HG02571 (cell line): ENCODE measurements at regions not wholly inside any gene's neighbourhood (a gene's known extent, or its start where the extent isn't known, plus 50 kb on each side); places are given as distances from the start of the nearest gene placed in this dataset.

Experiments used
- ATAC-seq: cut with Tn5 transposase; IDR thresholded peaks from one replicate; pipeline ENCODE4 v1.9.1; 2021; ENCODE audit warnings: mild to moderate bottlenecking, moderate library complexity; ENCODE audit not compliant: unreplicated experiment

GRCh38 chr18:64275593-64276300, 126.9 kb upstream of the LINC00305 start:
- no peak for ATAC-seq

GRCh38 chr18:64273724-64274123, 124.8 kb upstream of the LINC00305 start:
- ATAC-seq: no peak

GRCh38 chr18:64271975-64272659, 123.2 kb upstream of the LINC00305 start:
- ATAC-seq: no peak

DNA sequence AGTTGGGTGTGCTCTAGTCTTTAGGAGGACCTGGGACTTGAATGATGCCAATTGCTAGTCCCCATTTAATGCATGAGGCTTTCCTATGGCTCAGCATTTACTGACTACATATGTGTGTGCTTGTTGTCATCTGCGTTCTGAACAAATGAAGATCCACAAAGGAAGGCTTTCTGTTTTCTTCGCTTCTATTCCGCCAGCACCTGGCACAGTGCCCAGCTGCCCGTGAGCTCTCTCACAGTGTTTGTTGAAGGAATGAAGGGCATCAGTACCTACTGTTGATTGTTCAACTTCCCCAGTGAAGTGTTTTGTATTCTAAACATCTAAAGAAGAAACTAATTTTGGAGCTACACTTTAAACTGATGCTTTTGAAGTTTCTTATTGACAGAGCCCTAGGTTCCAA, 122.4 kb upstream of the LINC00305 start:
- no peak for ATAC-seq

GRCh38 chr18:64270608-64271007, 121.7 kb upstream of the LINC00305 start:
- ATAC-seq: no peak

DNA sequence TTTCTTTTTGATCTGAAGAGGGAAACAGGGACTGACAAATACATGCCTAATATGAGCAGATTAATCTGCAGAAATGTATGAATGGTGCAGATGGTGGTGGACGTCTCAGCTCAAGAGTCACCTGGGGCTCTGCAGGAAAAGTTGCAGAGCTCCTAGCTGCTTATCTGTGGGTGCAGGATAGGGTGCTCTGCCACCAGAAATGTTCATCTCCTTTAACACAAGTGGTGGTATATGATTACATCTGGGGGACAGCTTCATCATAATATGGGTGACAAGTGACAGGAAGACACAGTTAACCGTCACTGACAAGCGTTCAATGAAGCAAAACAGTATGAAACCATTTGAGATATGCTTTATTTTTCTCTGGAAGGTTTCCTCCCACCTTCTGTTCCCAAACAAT, 121.2 kb upstream of the LINC00305 start:
- ATAC-seq: no peak

GRCh38 chr18:64264171-64264570, 115.3 kb upstream of the LINC00305 start:
- no peak for ATAC-seq

DNA sequence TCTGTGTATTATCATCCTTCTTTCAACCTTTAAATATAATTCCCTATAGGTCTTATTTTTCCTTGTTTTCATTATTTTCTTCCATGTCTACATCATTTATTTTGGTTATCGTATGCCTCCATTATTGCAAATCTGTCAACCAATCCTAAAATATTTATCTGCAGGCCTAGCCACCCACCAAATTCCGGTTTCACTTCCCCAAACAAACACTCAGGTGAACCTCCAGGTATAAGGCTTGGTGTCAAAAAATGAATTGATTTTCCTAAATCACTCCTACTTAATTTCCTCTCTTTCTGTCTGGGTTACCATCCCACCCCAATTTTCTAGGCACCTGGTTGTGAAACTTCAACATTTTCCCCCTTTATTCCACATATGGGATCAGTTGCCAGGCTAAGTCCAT, 111.9 kb upstream of the LINC00305 start:
- ATAC-seq: no peak

DNA sequence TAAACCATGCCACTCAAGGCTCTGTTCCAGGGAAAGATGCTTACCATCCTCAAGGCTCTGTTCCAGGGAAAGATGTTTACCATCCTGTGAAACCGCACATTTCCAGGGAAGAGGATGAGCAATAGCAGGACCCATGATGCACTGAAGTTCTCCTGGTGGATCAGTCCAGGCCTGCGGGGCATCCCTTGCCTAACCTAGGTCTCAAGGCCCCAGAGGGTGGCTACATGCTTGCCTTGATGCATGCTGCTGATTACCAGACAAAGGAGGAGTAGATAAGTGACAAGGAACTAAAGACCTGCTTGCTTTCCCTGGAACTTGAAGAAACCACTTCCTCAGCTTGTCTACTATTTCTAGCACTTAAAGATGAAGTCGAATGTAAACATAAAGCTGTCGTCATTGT, 111.0 kb upstream of the LINC00305 start:
- ATAC-seq: no peak

DNA sequence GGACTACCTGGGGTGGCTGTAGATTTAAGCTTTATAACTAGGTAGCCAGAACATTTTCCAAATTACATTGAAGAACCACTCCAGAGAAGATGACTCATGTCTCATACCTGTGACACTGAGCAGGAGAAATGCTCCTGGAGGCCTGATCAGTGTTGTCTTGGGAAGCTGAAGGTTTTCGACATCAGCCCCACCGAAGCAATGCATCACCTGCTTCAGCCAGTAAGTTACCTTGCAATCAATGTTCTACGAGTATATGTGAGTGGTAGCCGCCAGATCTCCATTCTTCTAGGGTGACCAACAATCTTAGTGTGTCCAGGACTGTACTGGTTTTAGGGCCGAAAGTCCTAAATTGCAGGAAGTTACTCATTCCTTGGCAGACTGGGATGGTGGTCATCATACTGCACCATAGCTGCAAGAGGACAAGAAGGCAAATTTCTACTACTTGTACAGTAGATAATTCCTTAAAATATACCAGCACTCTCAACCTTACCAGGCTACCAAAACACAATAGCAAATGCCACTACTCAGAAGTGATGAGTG, 109.3 kb upstream of the LINC00305 start:
- no peak for ATAC-seq

DNA sequence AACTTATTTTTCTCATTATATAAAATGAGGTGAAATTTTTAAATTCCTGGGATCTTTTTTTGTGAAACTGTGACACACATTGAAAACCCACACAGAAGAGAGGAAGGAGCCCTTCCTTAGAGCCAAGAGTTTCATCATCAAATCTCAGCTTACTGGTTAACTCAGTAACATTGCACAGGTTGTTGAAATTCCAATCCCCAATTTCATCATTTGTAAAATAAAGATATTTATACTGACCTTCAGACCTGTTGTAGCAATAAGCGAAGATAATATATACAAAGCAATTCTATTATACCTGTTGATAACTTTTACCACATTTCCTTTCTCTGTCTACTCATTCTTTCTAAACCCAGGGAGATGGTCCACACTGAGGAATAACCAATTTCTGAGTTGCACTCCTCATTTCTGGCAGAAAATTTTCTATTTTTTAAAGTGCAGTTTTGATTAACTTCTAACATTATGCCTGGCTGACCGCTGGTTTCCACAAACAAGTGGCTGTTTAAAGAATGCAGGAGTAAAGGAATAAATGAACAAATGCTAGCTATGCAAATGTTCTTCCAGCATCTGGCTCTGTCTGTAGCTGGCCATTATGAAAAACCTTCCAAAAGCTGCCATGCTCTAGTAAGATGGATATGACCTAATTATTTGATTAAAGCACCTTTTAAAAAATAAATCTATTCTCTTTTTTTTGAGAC, 105.7 kb upstream of the LINC00305 start:
- no peak for ATAC-seq

- no peak for ATAC-seq
Measured at GRCh38 chr18:64253873-64254272, 105.0 kb upstream of the LINC00305 start.

DNA sequence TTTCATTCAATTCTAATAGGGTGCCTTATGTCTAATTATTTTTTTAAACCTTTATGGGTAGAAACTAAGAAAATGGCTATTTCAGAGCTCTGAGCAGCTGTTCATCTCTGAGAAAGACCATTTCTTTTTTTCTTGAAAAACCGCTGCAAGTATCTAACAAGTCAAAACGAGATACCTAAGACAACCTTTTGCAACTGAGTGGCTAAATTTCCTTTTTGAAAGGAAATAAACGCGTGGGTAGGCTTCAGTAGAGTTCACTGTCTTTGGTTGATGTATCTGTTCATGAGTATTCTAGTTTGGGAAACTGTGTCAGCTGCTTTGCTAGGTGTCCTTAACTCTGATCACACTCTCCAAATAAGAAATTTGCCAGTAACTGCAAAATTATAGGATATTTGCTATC, 104.3 kb upstream of the LINC00305 start:
- no peak for ATAC-seq

DNA sequence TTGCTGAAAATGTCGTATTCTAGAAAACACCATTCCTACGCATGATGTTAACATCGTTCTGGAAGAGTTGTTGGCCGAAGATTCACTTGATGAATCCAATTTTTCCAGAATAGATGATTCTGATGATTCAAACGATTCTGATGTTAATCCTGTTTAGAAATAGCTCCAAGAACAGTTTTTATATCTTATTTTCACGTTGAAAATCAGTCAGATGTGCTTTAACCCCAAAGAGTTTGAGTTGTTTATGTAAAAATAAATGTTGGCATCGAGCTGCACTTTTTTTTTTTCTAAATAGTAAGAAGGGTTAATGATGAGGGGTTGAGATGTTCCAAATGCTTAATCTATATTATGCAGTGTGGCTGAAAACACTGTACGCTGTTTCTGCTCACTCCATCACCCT, 99.9 kb upstream of the LINC00305 start:
- ATAC-seq: no peak

DNA sequence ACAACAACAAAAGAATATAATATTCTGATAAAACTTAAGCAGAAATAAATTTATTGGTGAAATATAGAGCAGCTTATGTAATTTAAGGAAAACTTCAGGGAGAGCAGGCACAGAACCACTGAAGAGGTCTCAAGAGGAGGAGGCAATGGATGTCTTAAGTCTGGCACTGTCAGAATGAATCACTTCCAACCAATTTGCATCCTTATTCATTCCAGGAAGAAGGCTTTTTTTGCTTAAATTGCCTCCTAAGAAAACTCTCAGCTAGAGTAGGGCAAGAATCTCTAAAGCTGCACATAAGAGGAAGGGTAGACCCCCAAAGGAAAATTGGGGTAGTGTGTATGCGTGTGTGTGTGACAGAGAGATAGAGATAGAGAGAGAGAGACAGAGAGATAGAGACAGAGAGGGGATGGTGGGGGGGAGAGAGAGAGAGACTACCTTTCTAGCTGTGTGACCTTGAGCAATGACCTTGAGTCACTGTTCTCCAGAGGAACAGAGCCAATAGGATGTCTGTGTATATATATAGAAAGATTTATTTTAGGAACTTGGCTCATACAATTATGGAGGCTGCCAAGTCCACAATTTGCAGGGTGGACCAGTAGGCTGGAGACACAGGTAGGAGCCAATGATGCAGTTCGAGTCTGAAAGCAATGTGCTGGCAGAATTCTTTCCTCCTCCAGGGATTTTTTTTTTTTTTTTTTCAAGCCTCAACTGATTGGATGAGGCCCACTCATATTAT, 96.4 kb upstream of the LINC00305 start:
- ATAC-seq: no peak

DNA sequence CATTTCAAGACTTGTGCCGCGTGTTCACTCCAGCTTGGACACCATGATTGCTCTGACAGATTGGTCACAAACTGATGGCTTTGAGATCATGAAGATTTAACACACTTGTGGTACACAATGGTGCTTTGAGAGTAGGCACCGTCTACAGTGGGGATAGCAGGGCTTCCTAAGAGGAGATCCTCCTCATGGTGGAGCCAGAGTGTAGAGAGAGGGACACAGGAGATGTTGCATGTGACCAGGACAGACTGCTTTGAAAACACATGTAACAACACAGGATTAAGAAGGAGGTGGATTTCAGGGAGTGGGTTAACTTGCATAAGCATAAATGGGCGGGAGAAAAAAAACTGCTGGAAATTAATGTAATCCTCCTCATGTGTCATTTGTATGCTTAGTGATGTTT, 95.7 kb upstream of the LINC00305 start:
- no peak for ATAC-seq

GRCh38 chr18:64240316-64240715, 91.4 kb upstream of the LINC00305 start:
- ATAC-seq: no peak

DNA sequence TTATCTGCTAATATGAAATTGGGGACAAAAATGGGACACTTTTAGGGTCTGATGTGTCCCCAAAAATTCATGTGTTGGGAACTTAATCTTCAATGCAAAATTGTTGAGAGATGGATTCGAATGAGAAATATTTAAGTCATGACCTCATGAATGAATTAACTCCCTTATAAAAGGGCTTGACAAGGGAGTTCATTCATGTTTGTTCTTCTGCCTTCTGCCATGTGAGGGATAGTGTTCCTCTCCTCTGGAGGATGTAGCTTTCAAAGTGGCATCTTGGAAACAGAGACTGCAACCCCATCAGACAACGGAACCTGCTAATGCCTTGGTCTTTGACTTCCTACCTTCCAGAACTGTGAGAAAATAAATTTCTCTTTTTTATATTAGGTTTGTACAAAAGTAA, 89.2 kb upstream of the LINC00305 start:
- ATAC-seq: no peak

DNA sequence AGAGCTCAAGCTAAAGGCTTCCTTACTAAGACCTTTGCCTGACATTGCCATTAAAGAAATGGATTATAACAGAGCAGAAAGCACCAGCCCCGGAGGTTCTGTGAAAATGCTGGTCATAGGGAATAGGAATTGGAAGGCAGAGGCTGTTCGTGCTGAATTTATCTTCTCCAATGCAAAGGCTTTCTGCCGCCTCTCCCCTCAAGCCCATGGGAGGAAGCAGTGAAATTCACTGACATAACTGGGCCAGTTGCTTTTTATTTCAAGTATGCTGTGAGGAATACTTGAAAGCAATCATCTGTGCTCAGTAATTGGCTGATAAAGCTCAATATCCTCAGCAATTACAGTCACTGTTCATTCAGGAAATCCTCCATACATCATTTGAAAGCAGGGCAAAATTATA, 85.4 kb upstream of the LINC00305 start:
- no peak for ATAC-seq

DNA sequence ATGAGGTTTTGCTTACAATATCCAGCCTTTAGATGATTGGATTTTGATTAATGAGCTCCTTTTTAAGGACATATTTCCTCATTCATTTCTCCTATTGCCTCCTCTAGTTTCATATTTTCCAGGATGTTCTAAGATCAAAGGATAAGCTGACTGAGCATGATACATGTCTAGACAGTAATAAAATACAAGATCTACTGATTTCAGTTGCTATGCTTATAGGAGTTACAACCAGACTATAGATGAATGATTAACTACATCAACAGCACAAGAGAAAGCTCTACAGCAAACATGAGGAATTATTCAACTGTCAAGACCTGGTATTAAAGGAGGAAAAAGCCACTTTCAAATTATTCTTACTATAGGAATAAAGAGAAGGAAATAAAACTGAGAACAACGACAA, 85.0 kb upstream of the LINC00305 start:
- no peak for ATAC-seq

DNA sequence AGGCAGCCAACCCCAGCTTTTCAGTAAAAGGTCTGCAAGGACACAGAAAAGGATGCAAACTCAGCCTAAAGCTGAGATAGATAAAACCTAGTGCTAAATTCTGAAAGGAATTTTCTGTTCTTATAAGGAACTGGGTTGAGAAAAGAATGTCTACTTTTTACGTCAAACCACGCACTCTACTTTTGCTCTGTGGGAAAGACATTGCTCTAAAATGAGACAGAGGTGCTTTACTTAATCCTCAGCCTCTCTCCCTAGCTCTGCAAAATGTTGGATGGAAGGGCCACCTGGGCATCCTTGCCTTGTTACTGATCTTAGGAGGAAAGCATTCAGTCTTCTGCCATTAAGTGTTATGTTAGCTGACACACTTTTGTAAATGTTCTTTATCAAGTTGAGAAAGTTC, 72.1 kb upstream of the LINC00305 start:
- ATAC-seq: no peak
